GM12878 (cell line): ENCODE measurements at regions not wholly inside any gene's neighbourhood (a gene's known extent, or its start where the extent isn't known, plus 50 kb on each side); places are given as distances from the start of the nearest gene placed in this dataset.

Experiments used
- ATF2 ChIP-seq: IDR thresholded peaks from 2 replicates; pipeline ENCODE4 v1.6.1; 2012; ENCODE audit warnings: low read length, inconsistent platforms
- CHD4 ChIP-seq: fragments of 200-600 bp; sonication (generic); IDR thresholded peaks from 2 replicates; pipeline ENCODE4 v1.6.1; 2016; ENCODE audit warnings: mild to moderate bottlenecking
- CTCF ChIP-seq, 3 experiments: IDR thresholded peaks in 2 of 3; conservative IDR thresholded peaks in 1 of 3; 2 replicates each; pipeline ENCODE4 v1.5.1; 2011; ENCODE audit warnings: low read depth in 3 of 3, low read length in 3 of 3, mild to moderate bottlenecking in 3 of 3, control low read depth in 2 of 3, moderate library complexity in 2 of 3, inconsistent platforms in 1 of 3, mixed read lengths in 1 of 3; ENCODE audit not compliant: control insufficient read depth in 2 of 3, insufficient read depth in 1 of 3; ENCODE audit errors: extremely low read depth in 1 of 3
- EZH2 ChIP-seq: IDR thresholded peaks from 2 replicates; pipeline ENCODE4 v1.6.1; 2012; ENCODE audit warnings: low read depth, mild to moderate bottlenecking, control low read depth, inconsistent platforms, low read length, borderline replicate concordance; ENCODE audit not compliant: control insufficient read depth
- POLR2A ChIP-seq: IDR thresholded peaks from 2 replicates; pipeline ENCODE4 v1.6.1; 2011; ENCODE audit warnings: low read depth, mild to moderate bottlenecking, low read length
- RAD21 ChIP-seq: IDR thresholded peaks from 2 replicates; pipeline ENCODE4 v1.6.1; 2011; ENCODE audit warnings: mild to moderate bottlenecking, low read depth, low read length, moderate library complexity; ENCODE audit not compliant: insufficient read depth

GRCh38 chr3:182149594-182149993 is 437.9 kb downstream of the SOX2 start:
- TF ChIP-seq CTCF (IDR thresholded peaks at IDR 0.05 in 2 of 3, conservative IDR thresholded peaks at IDR 0.05 in 1 of 3; ENCODE audit: control insufficient read depth in 2 of 3, extremely low read depth in 1 of 3, insufficient read depth in 1 of 3, low read depth in 3 of 3, low read length in 3 of 3) (no peak), EZH2 (no peak), CHD4 (no peak), ATF2 (no peak), RAD21 (no peak), POLR2A (no peak)
